Femur (tissue), 1 donor: ENCODE measurements at regions not wholly inside any gene's neighbourhood (a gene's known extent, or its start where the extent isn't known, plus 50 kb on each side); places are given as distances from the start of the nearest gene placed in this dataset.
"Not testable (repeated sequence)": the region's sequence is repeated elsewhere in the genome, so short reads cannot be mapped to it uniquely, and the experiment has no call there.

ENCODE experiments used
- DNase-seq: peaks from one replicate; pipeline ENCODE4 v3.0.0-alpha.2; 2017

DNA sequence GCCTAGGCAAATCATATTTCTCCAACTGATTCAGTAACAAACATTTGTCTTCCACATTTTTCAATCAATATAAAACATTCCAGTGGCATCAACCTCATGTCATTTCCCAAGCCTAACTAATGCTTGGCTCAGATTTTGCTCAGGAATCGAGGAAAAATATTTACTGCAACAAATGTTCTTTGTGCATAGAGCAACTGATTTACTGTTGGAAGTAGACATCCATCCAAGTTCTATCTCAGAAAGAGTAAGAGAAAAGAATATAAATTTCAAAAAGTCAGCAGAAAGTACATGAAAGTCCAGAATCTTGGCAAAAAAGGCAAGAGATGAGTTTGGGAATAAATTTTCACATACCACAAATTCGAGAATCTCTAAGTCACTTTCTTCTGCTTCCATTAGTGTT is 2245.0 kb upstream of the RAG2 start:
- no peak for DNase-seq

DNA sequence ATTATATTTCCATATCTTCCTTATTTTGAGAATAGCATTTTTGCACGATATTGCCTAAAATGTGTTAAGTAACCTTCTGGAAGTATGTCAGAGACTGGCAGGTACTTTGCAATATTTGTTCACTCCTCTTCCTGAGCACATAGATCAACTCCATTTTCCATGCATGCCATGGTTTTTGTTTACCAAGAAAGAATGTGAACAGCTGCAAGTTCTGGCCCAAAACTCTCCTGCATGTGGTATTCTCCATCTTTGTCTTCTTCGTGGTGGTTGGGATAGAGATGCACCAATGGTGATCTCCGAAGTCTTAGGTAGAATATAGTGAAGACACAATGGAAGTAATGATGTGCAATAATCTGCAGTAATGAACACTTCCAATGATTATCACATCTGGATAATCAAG is 2241.0 kb upstream of the RAG2 start:
- peak; percentile 30 for DNase-seq

DNA sequence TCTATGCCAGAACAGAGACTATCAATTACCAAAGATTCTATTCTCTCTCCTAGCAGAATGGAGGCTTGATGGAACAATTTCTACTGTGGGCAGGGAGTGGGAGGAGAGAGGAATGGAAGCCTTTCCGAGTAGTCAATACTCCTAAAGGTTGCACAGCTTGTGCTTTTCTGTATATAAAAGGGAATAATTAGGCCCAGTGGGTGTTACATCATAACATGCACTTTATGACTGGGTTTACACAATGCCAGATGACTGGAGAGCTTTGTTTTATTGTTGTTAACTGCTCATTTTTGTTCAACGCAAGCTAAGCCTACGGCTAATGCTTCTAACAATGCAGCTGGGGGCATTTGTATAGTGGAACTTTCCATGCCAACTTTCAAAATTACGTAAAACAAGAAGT is 2237.9 kb upstream of the RAG2 start:
- DNase-seq, result no peak

DNA sequence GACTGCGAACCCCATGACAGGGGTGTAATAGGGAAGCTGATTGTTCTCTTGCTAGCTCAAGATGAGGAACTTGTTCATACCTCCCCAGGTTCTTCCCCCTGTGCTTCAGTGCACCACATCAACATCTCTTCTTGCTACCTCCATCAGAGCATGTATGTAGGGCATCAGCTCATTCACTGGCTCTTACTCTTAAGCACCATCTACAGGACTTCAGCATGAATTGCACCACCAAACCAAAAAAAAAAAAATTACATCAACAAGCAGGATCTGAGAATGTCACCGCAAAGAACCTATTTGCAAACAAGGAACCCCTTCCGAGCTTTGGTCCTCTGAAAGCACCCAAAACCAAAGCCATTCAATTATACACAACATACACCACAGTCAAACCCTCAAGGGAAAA is 2226.5 kb upstream of the RAG2 start:
- no peak for DNase-seq

DNA sequence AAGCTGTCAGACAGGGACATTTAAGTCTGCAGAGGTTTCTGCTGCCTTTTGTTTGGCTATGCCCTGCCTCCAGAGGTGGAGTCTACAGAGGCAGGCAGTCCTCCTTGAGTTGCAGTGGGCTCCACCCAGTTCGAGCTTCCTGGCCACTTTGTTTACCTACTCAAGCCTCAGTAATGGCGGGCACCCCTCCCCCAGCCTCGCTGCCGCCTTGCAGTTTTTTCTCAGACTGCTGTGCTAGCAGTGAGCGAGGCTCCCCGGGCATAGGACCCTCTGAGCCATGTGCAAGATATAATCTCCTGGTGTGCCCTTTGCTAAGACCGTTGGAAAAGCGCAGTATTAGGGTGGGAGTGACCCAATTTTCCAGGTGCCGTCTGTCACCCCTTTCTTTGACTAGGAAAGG is 2223.8 kb upstream of the RAG2 start:
- DNase-seq, result not testable (repeated sequence)

DNA sequence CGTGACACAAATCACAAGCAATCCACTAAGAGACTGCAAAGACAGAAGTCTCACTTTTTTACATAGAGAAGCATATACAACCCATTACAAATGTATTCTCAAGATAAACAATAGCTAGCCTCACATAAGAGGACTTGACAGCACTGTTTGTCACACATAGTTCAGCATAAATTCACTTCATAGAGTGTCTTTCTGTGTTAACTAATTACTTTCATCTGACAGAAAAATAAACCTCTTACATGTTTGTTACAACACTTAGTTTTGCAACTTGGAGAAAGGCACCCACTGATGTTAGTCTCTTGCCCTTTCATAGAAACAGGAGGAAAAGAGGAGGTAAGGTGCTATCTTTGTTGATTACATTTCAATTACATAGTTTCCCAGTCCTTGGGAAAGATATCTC is 2221.9 kb upstream of the RAG2 start:
- no peak for DNase-seq

DNA sequence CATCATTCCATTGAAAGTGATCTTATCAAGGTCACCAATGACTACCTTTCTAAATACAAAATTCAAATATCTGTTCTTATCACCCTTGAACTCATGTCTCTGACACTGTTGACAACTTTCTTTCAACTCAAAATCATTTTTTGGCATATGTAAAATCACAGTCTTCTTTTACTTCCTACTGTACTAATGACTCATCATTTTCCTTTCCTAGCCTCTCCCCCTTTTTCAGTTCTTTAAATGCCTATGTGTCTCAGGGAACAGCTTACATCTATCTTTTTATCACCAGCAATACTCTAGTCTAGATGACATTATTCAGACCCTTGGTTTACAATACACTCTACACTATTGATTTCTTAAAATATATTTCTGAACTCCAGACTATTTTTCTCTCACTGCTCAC is 2220.7 kb upstream of the RAG2 start:
- no peak for DNase-seq

DNA sequence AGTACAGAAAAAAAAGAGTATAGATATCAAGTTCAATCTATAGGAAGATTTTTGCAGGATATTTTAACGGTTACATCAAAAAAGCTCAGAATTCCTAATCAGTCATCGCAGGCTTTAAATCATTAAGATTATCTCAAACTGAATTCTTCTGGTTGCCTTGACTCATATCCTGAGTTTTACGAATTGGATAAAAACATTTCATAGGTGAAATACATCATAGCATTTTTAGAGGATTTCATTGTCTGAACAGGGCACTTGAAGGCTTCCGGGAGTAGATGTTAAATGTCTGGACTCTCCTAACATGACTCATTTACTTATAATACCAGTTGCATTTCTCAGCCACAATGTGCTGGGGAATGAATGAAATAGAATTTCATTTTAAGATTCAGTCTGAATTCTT is 2216.6 kb upstream of the RAG2 start:
- DNase-seq, result no peak

DNA sequence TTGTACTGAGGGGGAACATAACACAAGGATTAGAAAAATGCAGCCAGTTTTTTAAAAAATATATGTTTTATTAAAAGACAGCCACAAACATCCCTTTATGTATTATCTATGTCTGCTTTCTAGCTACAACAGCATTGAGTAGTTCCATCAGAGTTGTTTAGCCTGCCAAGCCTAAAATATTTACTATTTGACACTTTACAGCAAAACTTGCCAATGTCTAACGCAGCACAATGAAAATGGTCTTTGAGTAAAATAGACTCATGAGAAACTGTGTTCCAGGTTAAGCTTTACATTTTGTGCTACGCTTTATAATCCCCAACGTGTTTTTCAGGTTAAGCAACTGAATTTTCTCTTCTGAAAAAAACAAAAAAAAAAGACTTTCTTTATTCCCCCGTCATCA is 2211.5 kb upstream of the RAG2 start:
- no peak for DNase-seq

DNA sequence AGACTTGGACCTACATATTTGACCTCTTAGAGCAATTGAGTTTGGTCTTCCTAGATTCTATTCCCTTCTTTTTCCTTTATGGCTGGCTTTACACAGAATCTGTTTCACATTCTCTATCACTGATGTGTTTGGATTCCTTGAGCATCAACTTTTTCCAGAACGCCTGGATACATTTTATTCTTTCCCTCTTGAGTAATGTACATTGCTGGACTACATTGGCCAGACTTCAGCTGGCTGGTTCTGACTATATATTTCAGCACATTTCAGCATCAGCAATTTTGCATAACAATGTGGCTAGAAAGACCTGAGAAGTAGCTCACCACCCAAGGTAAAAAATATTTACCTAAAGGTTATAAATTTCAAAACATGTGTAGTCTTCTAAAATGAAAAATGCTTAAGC is 2198.2 kb upstream of the RAG2 start:
- peak; percentile 44 for DNase-seq

DNA sequence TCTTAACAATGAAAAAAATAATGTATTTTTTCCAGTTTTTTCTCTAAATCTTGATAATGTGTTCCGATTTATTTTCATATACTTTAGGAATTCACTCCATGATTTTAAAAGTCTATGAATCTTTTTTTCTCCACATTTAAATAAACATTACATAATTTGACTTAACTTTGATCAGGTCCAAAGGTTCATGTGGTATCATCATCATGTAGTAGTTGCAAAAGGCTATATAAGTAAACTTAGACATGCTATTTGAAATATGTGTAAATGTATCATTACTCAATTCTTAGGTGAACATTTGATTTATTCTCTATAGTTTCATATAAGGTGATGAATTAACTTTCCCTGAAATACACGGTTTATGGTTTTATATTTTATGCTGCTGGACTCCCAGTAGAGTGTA is 2197.0 kb upstream of the RAG2 start:
- DNase-seq, result no peak

DNA sequence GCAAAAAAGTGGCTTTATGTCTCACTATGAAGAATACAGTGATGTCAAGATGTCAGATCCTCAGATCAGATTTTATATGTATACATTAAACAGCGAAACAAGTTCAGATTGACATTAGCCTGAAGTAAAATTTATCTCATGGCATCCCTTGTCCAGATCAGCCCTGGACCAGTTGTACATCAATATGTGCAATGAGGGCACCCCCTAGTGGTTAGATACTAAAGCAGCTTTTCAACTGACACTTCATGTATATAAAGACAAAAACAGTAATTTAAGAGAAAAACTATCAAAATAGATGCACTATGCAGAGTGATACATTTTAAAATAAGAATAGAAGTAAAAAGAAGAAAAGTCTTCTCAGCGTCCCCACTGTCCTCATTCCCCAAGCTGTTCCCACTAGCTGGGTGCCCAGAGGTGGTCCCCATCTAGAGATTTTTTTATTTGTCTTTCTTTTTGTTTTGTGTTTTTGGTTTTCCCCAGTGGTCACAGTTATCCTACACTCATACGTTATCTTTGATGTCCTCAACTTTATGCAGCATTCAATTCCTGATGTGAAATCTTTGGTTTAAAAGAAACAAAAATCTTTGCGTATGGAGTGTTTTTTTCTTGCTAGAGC is 2193.4 kb upstream of the RAG2 start:
- DNase-seq, result peak; percentile 33

DNA sequence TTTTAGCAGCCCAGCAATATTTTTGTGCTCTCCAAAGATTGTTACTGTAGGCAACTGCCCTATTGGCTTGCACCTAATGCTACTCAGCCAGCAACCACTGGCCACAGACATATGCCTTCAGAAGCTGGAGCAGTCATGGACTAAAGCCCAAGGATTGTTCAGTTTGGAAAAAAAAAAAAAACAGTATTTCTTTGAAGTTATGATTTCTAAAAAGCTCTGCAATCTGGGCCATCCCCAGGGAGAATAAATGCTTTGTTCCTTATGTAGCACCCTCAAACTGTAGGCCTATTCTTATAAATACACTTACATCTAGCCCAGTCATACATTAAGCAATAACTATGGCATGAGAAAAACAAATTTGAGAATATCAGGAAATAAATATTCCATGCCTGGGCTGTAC is 2190.5 kb upstream of the RAG2 start:
- DNase-seq, result no peak

DNA sequence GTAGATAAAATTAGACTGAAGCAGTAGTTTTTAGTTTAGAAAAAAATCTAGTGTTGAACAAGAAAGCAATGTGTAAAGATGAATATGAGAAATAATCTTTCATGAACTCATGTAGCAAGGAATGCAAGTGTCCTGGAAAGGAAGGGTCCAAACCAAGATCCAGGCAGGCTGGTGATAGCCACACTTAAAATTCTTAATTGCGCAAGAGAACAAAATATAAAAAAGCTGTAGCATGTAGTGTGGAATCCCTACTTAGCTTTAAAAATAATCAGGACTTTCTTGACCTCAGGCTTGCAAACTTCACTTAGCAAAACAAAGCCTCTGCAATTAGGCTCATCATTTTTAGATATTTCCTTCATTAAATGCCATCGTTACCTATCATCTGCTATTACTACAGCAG is 2186.1 kb upstream of the RAG2 start:
- no peak for DNase-seq

DNA sequence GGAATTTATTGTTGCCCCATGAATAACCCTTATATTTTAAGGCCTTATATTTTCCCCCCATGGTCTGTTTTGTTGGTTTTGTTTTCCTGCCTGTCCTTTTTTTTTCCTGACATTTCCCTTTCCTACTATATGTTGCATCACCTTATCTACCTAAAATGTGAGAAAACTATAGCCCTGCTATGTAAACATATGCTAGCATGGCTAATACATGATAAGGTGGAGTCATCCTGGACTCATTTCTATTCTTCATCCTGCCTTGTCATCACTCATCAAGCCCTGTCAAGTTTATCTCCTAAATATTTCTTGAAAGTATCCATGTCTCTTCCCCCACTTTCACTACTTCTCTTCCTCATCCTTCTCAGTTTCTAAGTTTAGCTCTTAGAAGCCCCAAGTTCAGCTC is 2168.8 kb upstream of the RAG2 start:
- DNase-seq, result no peak

DNA sequence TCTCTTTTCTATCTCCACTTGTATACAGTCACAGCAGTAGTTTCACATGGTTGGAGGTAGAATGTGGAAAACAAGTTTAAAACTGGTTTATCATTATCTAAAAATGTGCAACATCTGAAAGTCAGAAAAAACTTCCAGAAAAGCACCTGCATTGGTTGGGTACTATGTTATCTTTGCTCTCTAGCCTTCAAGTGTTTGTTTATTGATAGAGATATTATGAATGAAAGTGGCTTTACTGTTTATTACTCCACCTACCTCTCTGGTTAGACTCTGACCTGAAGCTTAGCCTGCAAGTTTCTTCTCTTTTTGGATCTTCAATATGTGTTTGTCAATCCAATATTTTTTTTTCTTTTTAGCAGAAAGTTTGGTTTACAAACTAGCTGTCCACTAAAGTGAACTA is 2161.4 kb upstream of the RAG2 start:
- no peak for DNase-seq

DNA sequence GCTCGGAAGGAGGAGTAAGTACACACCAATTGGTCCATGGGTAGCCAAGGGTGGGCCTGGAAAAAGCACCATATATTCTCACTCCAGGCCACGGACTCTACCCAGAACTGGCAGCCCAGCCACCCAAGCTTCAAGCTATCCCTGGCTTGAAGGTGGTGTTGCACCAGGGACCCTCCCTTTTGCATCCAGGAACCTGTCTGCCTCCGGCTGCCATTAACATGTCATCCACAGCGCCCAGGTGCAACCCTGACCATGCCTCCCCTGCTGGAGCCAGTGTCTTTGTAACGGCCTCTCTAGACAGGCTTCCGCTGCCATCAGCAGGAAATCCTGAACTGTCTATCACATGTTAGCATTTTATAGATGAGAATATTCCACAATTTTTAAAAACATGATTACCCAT is 2158.5 kb upstream of the RAG2 start:
- no peak for DNase-seq

DNA sequence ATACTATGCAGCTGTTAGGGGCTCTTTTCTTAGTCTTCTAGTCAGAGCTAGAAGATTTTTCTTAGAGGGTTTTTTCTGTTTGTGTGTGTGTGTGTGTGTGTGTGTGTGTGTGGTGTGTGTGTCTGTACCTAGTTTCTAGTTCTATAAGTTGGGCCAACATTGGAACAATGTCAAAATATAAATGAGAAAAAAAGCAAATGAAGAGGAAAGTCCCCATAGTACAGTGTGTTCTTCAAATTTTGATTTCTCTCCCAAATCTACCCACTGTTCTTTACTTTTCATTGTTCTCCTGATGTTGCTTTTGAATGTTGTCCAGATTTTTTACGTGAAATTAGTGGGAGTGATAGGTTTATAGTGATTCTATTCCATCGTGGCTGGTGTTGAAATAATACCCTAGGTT is 2153.4 kb upstream of the RAG2 start:
- no peak for DNase-seq

DNA sequence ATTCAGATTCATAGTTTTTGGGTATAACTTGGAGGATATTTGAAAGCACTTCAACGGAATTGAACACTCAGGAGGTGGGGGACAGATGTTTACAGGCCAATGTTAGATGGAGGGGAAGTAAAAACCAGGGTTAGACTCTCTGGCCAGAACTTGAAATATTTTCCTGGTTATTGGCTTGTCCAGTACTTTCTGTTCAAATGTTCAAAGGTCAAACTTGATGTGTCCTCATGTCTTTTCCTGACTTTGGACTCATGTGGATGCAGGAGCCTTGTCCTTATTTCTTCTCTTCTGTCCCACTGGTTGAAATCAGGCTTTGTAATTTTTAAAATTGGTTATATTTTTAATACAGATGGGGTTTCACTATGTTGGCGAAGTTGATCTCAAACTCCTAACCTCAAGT is 2148.5 kb upstream of the RAG2 start:
- DNase-seq, result not testable (repeated sequence)

DNA sequence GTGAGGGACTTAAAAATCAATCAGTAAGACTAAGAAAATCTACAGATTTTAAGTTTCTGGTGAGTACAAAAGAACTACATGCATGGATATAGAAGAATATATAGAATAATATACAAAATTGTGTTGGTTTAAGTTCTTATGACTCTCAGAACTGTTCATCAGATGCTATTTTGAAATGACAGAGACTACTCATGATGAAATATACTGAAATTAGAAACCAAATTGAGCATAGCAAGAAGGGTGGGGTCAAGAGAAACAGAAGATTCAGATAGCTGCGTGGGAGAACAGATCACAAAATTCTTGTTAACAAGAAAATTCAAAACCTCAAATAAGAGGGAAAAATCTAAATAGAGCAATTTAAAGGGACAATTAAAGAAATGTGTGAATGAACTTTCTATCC is 2125.3 kb upstream of the RAG2 start:
- DNase-seq, result no peak

DNA sequence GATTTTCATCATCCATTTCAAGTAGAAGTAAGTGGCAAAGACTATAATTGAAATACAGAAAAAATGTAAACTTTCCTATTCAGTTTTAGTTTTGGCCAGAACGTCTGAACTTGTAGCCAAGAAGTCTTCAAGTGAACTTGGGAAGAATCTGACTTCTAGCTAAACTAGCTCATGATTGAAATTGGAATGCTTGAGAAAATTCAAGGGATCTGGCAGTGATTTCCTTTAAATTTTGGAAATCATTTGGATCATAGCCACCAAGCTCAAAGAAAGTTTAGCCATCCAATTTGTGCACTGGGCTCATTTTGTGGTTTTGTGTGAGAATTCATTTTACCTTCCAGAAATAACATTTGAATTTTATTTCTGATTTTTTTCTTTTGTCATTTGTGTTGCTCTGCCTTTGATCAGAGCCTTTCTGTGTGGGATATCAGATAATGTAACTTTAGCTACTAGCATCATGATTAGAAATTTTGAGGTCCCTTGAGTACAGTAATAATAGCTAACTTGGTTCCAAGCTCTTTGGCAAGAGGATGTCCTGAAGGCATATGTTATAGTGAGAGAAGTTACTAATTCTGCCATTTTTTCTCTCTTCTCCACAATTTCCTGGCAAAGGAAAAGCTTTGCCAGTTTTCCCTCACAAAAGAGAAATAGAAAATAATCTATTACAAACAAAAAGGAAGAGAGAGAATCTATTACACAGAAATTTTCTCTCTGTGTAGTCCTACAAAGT is 2123.7 kb upstream of the RAG2 start:
- no peak for DNase-seq

DNA sequence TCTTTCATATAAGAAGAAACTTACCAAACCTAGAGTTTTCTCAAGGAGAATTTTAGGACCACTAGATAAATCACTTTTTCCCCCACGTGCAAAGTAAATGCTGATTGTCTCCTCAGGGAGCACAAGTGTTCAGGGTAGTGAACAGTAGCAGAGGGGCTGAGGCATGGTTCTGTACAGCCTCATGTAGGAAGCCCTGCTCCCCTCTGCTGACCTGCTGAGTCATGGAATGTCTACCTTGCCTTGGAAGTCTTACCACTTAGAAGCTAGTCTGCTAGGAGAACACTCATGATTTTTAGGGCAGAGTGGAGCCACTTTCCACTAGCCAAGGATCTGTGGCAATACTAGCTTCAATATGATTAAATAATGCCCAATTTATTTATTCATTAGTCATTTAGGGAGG is 2120.6 kb upstream of the RAG2 start:
- DNase-seq, result no peak

DNA sequence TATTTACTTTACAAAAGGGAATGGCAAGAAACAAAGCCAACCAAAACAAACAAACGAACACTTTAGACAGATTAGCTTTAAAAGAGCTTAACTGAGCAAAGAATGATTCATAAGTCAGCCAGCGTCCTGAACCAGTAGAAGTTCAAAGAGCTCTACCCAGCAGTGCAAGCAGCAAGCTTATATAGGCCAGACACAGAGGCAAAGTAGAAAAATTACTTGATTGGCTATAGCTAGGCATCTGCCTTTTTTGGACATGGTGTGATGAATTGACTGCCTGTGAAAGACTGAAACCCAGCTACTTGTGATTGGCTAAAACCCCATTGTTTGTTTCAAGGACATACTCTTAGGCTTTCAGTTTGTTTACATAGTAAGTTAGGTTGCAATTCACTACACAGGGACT is 2120.0 kb upstream of the RAG2 start:
- DNase-seq, result no peak

DNA sequence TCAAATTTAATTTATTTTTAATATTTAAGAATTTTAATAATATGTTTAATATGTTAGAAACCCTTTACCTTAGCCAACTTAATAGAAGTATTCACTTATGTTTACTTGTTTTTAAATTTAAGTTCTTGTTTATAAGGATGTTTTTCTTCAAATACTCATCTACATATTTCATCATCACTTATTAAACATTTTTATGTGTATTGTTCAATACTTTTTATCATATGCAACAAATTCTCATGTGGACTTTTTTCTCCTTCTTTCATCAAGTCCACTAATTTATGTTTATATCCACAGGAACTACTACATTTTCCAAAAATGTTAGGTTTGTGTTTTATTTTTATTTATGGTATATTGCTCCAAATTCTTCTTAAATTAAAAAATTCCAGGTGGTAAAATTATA is 2113.1 kb upstream of the RAG2 start:
- no peak for DNase-seq

DNA sequence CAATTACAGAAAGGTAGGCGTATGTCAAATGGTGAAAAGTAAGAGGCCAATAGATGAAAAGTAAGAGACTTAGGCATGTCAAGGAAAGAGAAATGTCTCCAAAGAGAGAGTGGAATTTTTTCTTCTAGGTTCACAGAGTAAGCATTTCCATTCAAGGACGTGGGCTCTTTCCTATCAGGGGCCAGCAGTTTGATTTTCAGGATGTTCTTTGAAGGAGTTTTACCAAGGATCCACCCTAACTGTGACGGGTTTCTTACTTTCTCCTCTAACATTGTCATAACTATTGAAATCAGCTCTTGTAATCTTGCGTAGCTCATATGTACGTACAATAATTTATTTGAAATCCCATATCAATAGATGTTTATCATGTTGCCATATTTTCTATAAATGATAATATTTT is 2112.2 kb upstream of the RAG2 start:
- DNase-seq, result no peak
